OCI-M1 (cell line): ENCODE measurements at regions not wholly inside any gene's neighbourhood (a gene's known extent, or its start where the extent isn't known, plus 50 kb on each side); places are given as distances from the start of the nearest gene placed in this dataset.

Source experiments
- DNase-seq: peaks from one replicate; lab custom pipeline; 2025; lab: John Stamatoyannopoulos, UW

DNA sequence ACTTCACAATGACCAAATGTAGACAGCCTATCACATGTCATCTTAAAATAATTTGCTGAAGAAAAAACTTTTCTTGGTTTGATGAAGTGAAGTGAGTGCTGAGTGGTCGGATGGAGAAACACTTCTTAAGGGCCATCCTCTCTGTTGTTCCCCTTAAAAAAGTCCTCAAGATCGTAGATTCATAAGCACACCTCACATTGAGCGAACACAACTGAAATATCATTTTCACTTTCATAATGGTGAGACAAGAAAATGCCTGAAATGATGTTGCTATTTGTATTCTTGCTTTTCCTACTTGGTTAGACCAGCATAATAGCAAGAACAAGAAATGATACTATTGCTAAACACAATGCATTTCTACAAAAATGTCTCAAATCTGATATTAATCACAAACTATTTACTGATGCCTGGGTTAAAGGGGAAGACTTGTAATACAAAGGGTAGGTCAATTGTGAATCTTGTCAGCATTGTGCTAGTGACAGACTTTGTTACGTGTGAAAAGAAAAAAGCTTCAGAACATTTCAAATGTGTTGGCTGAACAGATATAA lies 305.6 kb upstream of the NR3C2 start:
- peak; percentile 29 for DNase-seq

DNA sequence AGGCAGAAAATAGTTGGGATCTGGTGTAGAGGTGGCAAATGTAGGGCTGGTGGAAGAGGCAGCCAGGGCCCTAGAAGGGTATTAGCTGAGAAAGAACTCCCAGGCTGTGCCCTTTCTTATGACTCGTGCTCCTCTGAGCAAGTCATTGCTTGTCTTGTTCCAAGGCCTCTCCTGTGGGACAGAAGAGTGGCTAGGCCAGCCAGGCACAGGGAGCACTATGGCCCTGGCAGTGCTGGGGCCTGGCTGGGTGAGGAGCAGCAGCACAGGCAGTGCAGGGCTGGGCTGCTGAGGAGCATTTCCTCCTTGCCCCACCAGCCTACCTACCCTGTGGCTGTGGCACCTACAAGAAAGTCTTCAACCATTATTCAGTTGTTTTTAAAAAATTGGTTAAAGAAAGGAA lies 298.5 kb upstream of the NR3C2 start:
- no peak for DNase-seq

DNA sequence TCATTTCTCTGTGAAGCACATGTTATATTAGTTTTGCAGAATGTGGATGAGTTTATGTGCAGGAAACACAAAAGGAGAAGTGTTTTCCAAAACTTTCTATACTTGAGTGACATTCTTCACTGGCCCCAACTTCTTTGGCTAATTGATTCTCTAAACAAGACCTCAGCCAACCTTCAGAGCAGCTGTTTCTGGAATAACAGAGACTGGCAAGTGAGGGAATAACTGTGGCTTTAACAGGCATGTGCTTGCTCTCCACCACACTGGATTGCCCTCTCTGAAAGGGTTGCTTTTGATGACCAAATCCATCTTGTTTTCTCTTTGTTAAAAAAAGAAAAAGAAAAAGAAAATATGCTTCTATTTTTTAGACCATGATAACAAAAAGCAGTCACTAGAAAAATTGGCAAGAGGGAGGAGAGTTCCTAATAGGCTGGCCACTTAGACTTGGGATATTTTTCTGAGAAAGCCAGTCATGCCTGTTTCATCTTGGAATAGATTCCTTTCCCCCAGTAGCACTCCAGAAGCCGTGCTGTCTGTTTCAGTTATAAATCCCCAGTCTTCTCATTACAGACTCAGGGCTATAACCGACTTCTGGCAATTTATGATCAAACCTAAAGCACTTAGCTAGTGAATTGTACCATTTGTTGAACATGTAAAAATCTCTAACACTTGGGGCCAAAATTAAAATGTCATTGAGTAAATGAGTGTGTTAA lies 295.0 kb upstream of the NR3C2 start:
- no peak for DNase-seq

DNA sequence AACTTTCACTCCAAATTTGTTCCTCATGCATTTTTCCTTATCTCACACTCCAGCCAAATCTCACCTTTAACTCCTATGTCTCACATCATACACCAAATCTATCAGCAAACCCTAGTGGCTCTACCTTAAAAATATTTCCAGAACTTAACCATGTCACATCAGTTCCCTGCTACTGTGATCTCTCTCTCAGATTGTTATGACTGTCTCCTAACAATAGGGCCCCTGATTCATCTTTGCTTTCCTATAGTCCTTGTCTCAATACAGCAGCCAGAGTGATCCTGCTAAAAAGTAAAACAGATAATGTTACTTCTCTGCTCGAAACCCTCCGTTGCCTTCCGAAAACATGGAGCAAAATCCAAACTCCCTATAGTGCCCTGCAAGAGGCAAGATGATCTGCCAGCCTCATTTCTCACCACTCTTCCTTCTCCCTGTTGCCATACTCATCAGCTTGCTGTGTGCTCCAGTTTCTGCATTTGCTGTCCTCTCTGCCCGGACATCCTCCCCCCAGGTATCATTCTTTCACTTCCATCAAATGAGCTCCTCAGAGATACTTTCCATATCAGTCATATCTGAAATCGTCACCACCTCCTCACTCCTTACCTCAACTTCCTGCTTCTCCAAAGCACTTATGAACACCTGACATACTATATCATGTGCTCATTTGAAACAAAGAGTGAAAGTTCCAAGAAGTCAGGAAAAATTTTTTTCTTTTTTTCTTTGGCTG lies 293.4 kb upstream of the NR3C2 start:
- no peak for DNase-seq

DNA sequence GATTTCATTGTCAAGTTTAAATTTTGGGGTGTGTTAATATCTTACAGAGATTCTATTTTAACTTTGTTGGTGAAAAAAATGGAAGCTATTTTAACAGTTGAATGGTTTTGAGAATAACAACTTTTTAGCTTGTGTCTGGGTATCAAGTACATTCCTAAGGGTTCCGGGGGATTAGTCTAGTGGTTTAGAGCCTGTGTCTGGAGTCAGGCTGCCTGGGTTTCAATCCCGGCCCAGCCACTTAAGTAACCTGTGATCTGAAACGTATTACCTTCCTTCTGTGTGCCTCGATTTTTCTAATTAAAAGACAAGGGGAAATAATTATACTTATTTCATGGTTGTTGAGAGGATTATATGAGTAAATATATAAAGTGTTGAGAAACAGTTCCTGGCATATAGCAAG lies 288.6 kb upstream of the NR3C2 start:
- DNase-seq: no peak

DNA sequence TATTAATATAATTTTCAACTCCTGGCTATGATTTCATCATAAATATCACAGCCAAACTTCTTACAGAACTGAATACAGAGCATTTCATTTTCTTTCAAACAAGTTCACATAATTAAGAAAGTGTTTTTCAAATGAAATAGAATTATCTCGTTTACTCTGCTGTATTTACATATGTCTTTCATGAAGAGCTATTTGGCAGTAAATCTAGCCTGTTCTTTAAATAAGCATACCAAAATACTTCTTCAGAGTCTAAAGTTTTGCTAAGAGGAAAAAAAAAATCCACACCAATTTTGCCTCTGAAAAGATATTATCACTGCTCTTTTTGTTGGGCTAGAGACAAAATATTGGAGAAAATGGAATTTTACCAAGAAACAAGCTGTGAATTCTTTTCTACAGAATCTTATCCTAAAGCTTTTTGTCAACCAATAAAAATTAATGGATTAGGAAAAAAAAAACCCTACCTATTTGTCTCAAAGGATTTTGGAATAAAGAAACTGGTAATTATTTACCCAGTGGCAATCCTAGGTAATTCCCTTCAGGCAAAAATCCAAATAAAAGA lies 287.9 kb upstream of the NR3C2 start:
- DNase-seq: no peak

DNA sequence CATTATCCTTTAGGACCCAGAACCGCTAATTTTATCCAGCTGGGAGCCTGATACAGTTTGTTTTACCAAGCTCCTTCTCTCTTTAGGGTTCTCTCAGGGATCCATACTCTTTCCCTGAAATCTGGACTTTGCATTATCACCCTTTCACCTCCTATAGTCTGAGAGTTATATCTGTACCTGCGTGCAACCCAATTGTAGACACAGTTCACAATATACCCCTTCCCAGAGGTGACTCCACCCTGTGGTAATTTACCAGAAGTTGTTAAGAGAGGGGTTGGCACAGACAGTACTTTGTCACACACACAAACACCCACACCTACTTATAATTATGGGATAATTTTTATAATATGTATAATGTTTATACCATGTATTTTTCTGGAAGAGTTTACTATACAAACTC lies 275.8 kb upstream of the NR3C2 start:
- no peak for DNase-seq

DNA sequence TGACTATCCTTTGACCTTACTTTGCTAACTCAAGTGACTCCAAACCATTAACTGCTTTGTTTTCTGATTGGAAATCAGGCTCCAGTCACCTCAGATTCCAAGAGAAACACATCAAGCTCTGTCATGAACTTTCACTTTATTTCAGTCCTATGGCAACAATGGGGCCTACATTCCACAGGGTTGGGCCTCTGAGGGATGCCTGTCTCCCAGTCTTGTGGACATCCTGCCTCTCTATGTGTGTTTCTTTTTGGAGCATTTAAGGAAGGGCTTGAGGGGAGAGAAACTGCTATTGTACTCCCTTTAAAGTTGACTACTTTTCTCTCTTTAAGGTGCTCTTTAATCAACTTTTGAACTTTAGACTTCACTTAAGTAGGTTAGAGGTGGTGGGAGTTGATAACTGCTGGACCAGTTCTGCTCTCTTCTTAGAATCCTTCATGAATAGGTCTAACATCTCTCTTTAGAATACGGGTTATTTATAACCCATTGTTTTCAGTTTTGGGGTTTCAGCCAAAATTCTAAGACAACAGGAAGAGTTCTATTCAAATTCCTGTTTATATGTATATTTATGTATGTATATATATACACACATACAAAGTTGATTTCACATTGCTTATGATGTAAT lies 274.3 kb upstream of the NR3C2 start:
- DNase-seq: no peak

DNA sequence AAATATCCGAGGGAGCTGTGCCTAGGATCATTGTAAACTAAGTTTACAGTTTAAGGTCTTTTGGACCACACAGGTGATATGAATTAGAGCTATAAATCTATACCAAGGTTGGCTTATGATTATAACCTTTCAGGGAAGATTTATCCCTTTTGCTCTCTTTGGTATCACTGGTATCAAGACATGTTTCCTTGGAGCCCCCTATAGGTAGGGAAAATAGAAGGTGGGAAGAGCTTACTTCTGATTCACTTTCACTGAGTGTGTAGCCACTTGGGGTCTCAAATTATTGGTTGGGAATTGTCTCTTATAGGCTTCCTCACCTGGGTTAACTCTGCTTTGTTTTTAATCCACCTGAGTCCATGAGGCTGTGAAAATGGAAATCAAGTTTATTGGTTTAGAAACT lies 262.1 kb upstream of the NR3C2 start:
- DNase-seq: peak; percentile 35

DNA sequence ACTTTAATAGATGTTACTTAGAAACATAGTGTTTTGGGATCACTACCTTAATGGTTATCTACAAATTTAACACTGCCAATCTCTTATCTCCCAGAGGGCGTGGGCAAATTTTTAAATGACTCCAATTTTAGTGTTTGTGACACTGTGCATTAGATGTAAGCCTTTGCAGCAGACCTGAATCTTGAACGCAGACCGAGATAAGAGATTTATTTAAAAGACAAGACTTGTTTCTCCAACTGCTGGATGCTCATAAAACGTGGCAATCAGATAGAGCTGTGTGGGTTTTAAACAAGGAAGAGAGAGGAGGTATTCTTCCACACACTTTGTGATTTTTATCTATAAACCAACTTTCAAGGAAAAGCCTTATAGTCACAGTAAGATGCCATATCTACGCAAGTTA lies 252.5 kb upstream of the NR3C2 start:
- DNase-seq: no peak

DNA sequence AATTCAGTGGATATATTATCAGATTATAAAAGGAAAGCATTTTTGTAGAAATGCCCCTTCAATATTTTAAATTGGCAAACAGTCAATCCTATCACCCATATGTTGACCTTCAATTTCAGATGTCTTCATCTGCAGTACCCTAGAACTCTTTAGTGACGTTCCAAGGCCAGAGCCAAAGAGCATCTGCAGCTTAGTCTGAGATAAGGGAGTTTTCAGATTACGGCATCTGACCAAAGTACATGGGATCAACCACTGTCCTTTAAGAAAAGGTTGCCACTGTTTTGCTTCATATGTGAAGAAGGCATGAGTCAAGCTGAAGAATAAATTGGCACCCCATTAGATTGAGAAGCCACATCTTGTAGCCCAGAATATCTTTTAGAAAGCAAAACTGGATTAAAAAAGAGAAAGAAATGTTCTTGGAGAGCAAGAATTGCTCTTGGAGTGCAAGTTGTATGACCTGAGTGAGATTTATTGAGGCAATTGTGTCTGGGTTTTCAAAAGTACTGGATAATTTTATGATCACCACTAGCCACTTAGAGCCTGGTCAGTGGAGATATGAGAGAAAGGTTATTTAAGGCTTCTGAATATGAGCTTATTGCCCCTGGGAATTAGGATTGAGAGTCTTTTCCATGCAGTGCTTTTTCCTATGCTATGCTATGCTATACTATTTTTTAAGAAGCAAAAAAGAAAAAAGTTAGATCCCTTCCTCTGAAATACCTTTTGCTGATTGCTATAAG lies 251.9 kb upstream of the NR3C2 start:
- no peak for DNase-seq

DNA sequence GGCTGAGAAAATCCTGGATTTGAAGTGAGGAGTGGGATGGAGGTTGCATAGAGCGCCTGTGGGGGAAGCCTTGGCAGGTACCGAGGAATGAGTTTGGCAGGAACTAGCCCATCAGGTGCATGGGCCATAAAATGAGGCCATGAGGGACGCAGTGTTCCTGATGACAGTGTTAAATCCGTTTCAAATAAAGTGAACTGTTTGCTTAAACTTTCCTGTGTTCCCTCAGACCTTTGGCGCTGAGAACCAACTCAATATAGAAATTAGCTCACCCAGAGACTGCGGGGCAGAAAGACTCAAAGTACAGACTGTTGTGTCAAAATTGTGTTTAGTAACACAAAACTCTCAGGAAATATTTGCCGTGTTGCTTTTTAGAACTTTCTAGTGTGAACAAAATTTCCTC lies 250.0 kb upstream of the NR3C2 start:
- no peak for DNase-seq

DNA sequence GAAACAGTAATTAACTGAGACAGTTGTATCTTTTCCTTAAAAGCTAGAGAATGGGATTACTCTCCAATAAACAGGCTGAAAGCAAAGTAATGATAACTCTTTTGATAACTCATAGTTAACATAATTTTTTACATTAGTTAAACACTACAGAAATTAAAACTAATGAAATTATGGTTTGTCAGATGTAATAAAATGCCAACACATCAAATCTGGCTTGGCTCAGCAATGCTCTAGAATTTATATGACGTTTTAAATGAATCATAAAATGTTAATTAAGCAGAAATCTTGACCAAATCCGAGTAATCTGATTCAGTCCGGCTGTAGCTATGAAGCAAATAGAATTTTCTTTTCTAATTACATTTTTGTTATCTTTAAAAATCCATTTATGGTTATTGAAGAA lies 244.2 kb upstream of the NR3C2 start:
- DNase-seq: no peak

DNA sequence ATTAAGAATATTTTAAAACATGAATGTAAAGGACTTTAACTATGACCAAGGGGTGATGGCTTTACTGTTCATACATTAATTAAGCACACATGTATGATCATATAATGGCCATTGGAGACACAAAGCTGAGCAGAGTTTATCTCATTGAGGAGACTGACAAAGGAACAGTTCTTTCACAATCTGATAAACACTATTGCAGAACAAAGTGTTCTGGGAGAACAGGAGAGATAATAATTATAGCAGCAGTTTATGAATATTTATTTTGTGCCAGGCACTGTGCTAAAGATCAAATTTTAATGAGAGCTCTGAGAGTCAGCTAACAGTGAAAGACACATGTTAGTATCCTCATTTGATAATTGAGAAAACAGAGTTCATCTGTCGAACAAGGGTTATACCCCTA lies 242.4 kb upstream of the NR3C2 start:
- DNase-seq: no peak

DNA sequence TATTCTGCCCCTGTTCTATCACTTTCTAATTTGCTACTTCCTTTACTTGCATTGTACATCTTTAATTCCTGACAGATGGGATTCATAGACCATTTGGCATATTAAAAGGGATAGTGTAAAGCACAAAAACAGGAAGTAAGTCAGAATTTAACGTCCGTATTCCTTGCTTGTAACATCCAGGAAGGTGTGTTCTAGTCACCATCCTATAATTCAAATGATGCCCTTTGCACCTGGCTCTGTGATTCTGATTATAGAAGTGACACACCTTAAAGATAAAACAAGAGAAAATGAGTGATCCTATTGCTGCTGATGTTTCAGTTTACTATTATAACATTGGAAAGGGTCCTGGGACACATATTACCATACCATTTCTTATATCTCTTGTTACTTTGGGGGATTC lies 238.7 kb upstream of the NR3C2 start:
- DNase-seq: no peak

DNA sequence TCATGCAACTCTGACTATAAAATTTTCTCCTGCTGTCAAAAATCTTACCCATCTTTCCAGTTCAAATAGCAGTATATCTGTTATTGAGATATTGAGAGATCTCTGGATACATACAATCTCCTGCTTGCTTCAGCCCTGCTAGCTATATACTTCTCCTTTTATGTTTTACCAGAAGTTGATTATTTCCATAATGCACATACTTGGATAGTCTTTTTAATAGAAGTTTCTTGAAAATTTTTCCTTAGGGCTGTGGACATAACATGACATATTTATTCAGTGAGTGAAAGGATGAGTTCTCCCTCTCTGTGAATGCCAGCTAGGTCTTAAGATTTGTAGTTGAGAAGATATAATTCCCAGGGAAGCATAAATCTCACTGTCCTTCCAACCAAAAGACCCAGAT lies 234.1 kb upstream of the NR3C2 start:
- DNase-seq: no peak

DNA sequence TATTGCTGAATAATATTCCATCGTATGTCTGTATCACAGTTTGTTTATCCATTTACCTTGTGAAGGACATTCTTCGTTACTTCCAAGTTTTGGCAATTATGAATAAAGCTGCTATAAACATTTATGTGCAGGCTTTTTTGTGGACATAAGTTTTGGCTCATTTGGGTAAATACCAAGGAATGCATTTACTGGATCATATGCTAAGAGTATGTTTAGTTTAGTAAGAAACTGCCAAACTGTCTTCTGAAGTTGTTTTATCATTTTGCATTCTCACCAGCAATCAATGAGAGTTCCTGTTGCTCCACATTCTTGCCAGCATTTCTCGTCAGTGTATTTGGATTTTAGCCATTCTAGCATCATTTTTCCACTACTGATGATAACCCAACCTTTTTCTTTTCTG lies 232.7 kb upstream of the NR3C2 start:
- no peak for DNase-seq

DNA sequence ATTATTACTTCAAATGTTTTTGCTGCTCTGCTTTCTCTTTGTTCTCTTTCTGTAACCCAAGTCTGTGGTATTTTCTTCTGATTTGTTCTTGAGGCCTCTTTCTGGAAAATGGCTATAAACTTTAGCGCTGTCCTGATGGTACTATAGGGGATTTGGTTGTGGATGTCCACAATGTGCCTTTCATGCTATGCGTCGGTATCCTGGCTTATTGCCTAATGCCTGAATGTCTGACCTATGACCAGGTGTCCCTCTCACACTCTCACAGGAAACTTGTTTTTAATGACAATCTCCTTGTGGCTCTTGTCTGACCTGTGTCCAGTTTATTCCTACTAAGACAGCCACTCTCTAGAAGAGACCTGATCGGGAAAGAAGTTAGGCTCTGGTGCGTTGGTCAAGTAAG lies 222.4 kb upstream of the NR3C2 start:
- DNase-seq: no peak

DNA sequence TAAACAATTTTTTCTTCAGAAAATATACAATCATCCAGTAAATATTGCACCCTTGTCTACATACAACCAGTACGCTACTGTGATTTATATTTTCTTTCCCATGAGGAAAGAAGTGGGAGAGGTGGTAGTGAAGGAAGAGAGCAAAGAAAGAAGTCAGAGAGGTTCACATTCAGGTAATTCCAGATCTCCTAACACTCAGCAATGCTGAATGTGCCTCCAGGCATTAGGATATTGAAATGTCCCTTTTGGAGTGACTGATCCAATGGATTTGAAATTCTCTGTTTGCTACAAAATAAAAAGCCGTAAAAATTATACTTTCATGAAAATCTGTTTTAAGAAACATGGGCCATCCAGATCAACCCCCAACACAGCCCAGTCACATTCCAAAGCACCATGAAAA lies 211.9 kb upstream of the NR3C2 start:
- no peak for DNase-seq

DNA sequence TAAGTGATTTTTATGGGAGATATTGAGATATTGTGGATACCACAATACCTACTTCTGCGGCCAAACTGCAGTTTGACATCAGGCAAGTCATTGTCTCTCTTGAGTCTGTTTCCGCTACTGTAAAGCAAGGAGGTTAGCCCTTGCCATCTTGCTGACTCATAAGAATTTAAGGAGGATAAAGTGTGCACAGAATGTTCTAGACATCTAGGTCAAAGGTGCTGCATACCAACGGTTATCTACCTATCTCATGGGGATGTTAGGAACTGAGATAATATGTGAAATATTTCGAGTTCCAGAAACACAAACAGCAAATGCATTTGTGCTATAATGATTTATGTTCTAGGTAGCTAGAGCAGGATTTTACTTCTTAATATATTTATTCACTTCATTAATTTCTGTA lies 211.5 kb upstream of the NR3C2 start:
- DNase-seq: no peak

DNA sequence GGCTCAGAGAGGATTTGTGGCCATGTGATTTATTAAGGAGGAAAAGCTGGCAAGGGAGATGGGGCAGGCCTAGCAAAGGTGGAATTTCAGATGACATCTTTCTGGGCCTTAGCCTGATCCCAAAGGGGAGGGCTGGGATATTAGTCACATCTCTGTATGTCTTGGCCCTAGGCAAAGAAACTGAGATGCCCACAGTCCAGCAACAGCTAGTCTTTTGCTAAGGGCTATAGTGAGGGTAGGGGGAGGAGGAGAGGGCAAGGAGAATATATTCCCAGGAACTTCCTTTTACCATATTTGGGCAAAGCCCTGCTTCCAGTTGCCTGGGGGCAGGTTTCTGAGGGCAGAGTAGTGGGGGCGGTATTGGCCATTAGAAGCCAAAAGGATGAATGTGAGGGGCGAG lies 209.8 kb upstream of the NR3C2 start:
- DNase-seq: peak; percentile 31

DNA sequence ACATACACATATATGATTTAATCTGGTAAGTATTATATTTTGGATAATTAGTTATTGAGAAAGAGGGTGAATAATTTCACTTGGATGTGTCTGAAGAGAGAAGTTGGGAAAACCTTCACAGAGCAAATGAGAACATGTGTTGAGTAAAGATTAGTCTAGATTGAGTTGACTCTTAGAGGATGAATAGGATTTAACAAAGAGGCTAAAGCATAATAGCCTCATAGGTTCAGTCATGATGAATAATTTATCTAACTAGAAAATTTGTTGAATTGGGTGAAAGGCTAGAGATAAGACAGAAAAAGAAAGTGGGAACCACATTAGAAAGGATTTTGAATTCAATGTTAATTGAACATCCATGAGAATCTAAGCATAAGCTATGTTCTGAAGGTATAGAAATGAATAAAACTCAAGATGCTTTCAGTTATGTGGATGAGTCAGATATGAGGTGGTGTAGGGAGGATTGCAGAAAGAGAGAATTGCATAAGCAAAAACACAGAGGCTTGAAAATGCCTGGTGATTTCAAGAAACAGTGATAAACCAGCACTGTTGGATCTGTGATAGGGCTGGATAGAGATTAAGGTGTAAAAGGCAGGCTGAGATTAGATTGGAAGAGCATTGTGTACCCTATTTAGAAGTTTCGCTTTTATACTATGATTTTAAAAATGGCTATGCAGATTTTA lies 207.6 kb upstream of the NR3C2 start:
- peak; percentile 81 for DNase-seq
